ENCODE measurements at regions not wholly inside any gene's neighbourhood (a gene's known extent, or its start where the extent isn't known, plus 50 kb on each side); places are given as distances from the start of the nearest gene placed in this dataset.

- Histone ChIP-seq H3K79me1 (ENCODE audit: low read depth, low read length) (no peaks in the 10 kb centered on the region), H3K9me3 (ENCODE audit: insufficient read depth in 2 of 2, low read depth in 1 of 2, low read length in 1 of 2) (0 out of 4 replicates have a peak, but pooled peaks cover 0 to 3% of the 10 kb centered on the region in 2 experiments), H3K9ac (replicated peaks in 1 of 4; ENCODE audit: extremely low read depth in 1 of 4, low read depth in 3 of 4, low read length in 3 of 4) (no peak overlapping the region), H2BK20ac (ENCODE audit: low read length) (no peak overlapping the region), H3K14ac (ENCODE audit: insufficient read length) (no peak overlapping the region), H3K56ac (replicated peaks; ENCODE audit: insufficient read length, low read depth, low read length) (no peak overlapping the region), H4K5ac (ENCODE audit: insufficient read length, low read depth, low read length) (no peak overlapping the region), H4K8ac (ENCODE audit: extremely low read depth, insufficient read depth, low read length) (no peak overlapping the region), H3K4me3 (ENCODE audit: extremely low read depth in 1 of 4, insufficient read depth in 2 of 4, low read depth in 3 of 4, low read length in 4 of 4) (no peak overlapping the region), H3K4ac (replicated peaks; ENCODE audit: insufficient read length, low read depth, low read length) (no peak overlapping the region), H3K18ac (ENCODE audit: extremely low read depth, low read length) (no peak overlapping the region), H2BK120ac (replicated peaks; ENCODE audit: low read depth, low read length) (no peak overlapping the region), H3K36me3 (ENCODE audit: control insufficient read depth in 2 of 4, insufficient read depth in 4 of 4, low read length in 3 of 4) (no peaks in the 10 kb centered on the region), H3K23ac (ENCODE audit: insufficient read length) (no peak overlapping the region), H2AK5ac (ENCODE audit: low read depth, low read length) (no peak overlapping the region), H3K4me1 (replicated peaks in 1 of 4; ENCODE audit: control insufficient read depth in 3 of 4, insufficient read depth in 4 of 4, low read length in 3 of 4) (no peaks in the 10 kb centered on the region), H2BK15ac (ENCODE audit: low read length) (no peak overlapping the region), H2BK5ac (ENCODE audit: low read depth, low read length) (no peak overlapping the region), H3K23me2 (ENCODE audit: low read depth, low read length) (no peaks in the 10 kb centered on the region), H4K91ac (replicated peaks; ENCODE audit: insufficient read length, low read length) (no peak overlapping the region), H3K27ac (ENCODE audit: low read depth, low read length) (no peak overlapping the region), H3K4me2 (ENCODE audit: insufficient read depth in 1 of 2, low read depth in 2 of 2, low read length in 2 of 2) (no peak overlapping the region), H3K79me2 (ENCODE audit: control insufficient read depth in 1 of 2, insufficient read depth in 2 of 2, low read length in 2 of 2) (no peaks in the 10 kb centered on the region), H2AFZ (ENCODE audit: low read length) (no peak overlapping the region), H2BK12ac (ENCODE audit: low read depth, low read length) (no peak overlapping the region), H3K27me3 (replicated peaks in 1 of 4; ENCODE audit: control insufficient read depth in 3 of 4, extremely low read depth in 1 of 4, insufficient read depth in 3 of 4, low read length in 3 of 4) (no peaks in the 10 kb centered on the region), H4K20me1 (replicated peaks in 1 of 2; ENCODE audit: control insufficient read depth in 1 of 2, insufficient read depth in 2 of 2, low read length in 2 of 2) (no peaks in the 10 kb centered on the region)
- DNase-seq (ENCODE audit: low read depth in 1 of 2, low spot score in 2 of 2) (no peak), FAIRE-seq (no peak)
- POLR2A ChIA-PET (ENCODE audit: partially characterized antibody), result no interaction called here
- 87% methylated on average over 2 of the region's 2 CpGs; no CpG with 5 or more reads in 1 of the 2 experiments for WGBS, 2 experiments (ENCODE audit: extremely low coverage in 1 of 2, insufficient coverage in 1 of 2, insufficient read length in 1 of 2, insufficient replicate concordance in 2 of 2, low coverage in 1 of 2, low lambda C conversion rate in 2 of 2, missing lambda C conversion rate in 1 of 2)
- CTCF ChIA-PET (ENCODE audit: partially characterized antibody), result interaction anchor here (1.5 to 1.8 kb wide), 2 partner anchors 14 to 105 kb away, joined by 4 read pairs; no protein-coding TSS in a partner anchor
- no peak for TF ChIP-seq TAF7 (optimal IDR thresholded peaks at IDR 0.05; ENCODE audit: borderline replicate concordance, low read depth, low read length)
- TF ChIP-seq RAD21 (IDR thresholded peaks at IDR 0.05 in 1 of 2, conservative IDR thresholded peaks at IDR 0.05 in 1 of 2; ENCODE audit: low read depth in 2 of 2, low read length in 2 of 2), result no peak
- no peak for TF ChIP-seq ATF3 (IDR thresholded peaks at IDR 0.05; ENCODE audit: insufficient read depth, low read depth, low read length)
- TF ChIP-seq GTF2F1 (IDR thresholded peaks at IDR 0.05; ENCODE audit: borderline replicate concordance, low read depth, low read length), result no peak
- TF ChIP-seq TAF1 (IDR thresholded peaks at IDR 0.05; ENCODE audit: low read depth, low read length), result no peak
- TF ChIP-seq HDAC2 (IDR thresholded peaks at IDR 0.05; ENCODE audit: borderline replicate concordance in 1 of 2, low read depth in 2 of 2, low read length in 2 of 2), result no peak
- no peak for TF ChIP-seq CBX8 (IDR thresholded peaks at IDR 0.05; ENCODE audit: borderline replicate concordance, low read depth, low read length)
- no peak for TF ChIP-seq SP2 (IDR thresholded peaks at IDR 0.05; ENCODE audit: low read length)
- no peak for TF ChIP-seq E2F6 (IDR thresholded peaks at IDR 0.05)
- TF ChIP-seq KDM1A (IDR thresholded peaks at IDR 0.05; ENCODE audit: borderline replicate concordance, low read length), result no peak
- no peak for TF ChIP-seq EZH2 (IDR thresholded peaks at IDR 0.05; ENCODE audit: low read depth, low read length, severe bottlenecking)
- TF ChIP-seq EP300 (IDR thresholded peaks at IDR 0.05; ENCODE audit: borderline replicate concordance in 1 of 2, low read depth in 2 of 2, low read length in 2 of 2), result no peak
Measured at GRCh38 chr4:114057746-114058145, 78.3 kb upstream of the ARSJ start.

Data from H1 (cell line).